Adipose tissue (tissue), 3 donors: ENCODE measurements at regions not wholly inside any gene's neighbourhood (a gene's known extent, or its start where the extent isn't known, plus 50 kb on each side); places are given as distances from the start of the nearest gene placed in this dataset.
"Not testable (repeated sequence)": the region's sequence is repeated elsewhere in the genome, so short reads cannot be mapped to it uniquely, and the experiment has no call there.

Experiments
- H3K27ac ChIP-seq: one replicate; pipeline ENCODE4 v1.5.1; 2013; ENCODE audit warnings: low read depth, low read length
- WGBS, 3 donors: extraction: QIAGEN DNeasy Blood & Tissue Kit; methylation state at CpG; one replicate each; pipeline ENCODE4 v1.1.7; 2013; 5-methylcytosine and 5-hydroxymethylcytosine counted together
- donor health status: healthy with polysubstance abuse.
- donor health status: Bipolar disorder and iron deficiency.
- donor health status: healthy.

- WGBS, 3 donors, result 74 to 94% (median 87%) methylated on average over 4 of the region's 4 CpGs
- H3K27ac ChIP-seq, result no peak overlapping the region
These were observed 278.3 kb upstream of the TUT7 start for GRCh38 chr9:86632537-86632936.

GRCh38 chr9:86629530-86629929 is 275.3 kb upstream of the TUT7 start:
- H3K27ac ChIP-seq, result no peak overlapping the region
- 73 to 83% (median 76%) methylated on average over 3 of the region's 3 CpGs for WGBS, 3 donors

- 45 to 88% (median 87%) methylated on average over 5 of the region's 5 CpGs for WGBS, 3 donors
These were observed 272.6 kb upstream of the TUT7 start for GRCh38 chr9:86626802-86627201.

GRCh38 chr9:86624630-86625029 is 270.4 kb upstream of the TUT7 start:
- WGBS, 3 donors, result 65 to 73% (median 72%) methylated on average over 5 of the region's 5 CpGs
- no peak overlapping the region for H3K27ac ChIP-seq

More at GRCh38 chr9:86626802-86627201, 272.6 kb upstream of the TUT7 start:
- no peak overlapping the region for H3K27ac ChIP-seq

- 65 to 73% (median 70%) methylated on average over 6 of the region's 6 CpGs for WGBS, 3 donors
- H3K27ac ChIP-seq, result no peak overlapping the region
These were observed 260.9 kb upstream of the TUT7 start for GRCh38 chr9:86614871-86615849.

GRCh38 chr9:86613943-86614342 is 259.7 kb upstream of the TUT7 start:
- 88 to 95% (median 92%) methylated on average over 5 of the region's 5 CpGs for WGBS, 3 donors
- no peak overlapping the region for H3K27ac ChIP-seq

- WGBS, 3 donors, result 80 to 90% (median 89%) methylated on average over 22 of the region's 27 CpGs
- not testable (repeated sequence) for H3K27ac ChIP-seq
These were observed 257.3 kb upstream of the TUT7 start for GRCh38 chr9:86611534-86611933.

- WGBS, 3 donors, result 57 to 69% (median 68%) methylated on average over 3 of the region's 3 CpGs
- H3K27ac ChIP-seq, result no peak overlapping the region
These were observed 251.1 kb upstream of the TUT7 start for GRCh38 chr9:86605303-86605702.

GRCh38 chr9:86604741-86605140 is 250.5 kb upstream of the TUT7 start:
- H3K27ac ChIP-seq, result no peak overlapping the region

GRCh38 chr9:86602715-86603114 is 248.5 kb upstream of the TUT7 start:
- H3K27ac ChIP-seq, result no peak overlapping the region

- 66 to 74% (median 74%) methylated on average over 3 of the region's 3 CpGs for WGBS, 3 donors
- no peak overlapping the region for H3K27ac ChIP-seq
These were observed 247.5 kb upstream of the TUT7 start for GRCh38 chr9:86601697-86602096.

GRCh38 chr9:86600977-86601376 is 246.8 kb upstream of the TUT7 start:
- H3K27ac ChIP-seq, result no peak overlapping the region
- WGBS, 3 donors, result 45 to 62% (median 57%) methylated on average over 3 of the region's 3 CpGs

- no peak overlapping the region for H3K27ac ChIP-seq
- WGBS, 3 donors, result 24 to 54% (median 30%) methylated on average over 3 of the region's 3 CpGs
These were observed 246.1 kb upstream of the TUT7 start for GRCh38 chr9:86600291-86600690.

- WGBS, 3 donors, result 53 to 57% (median 55%) methylated on average over 1 of the region's 1 CpG
- no peak overlapping the region for H3K27ac ChIP-seq
These were observed 245.4 kb upstream of the TUT7 start for GRCh38 chr9:86599561-86599960.

GRCh38 chr9:86598411-86599239 is 244.4 kb upstream of the TUT7 start:
- no peak overlapping the region for H3K27ac ChIP-seq

GRCh38 chr9:86594724-86595123 is 240.5 kb upstream of the TUT7 start:
- no peak overlapping the region for H3K27ac ChIP-seq
- 86 to 95% (median 91%) methylated on average over 10 of the region's 10 CpGs for WGBS, 3 donors

More at GRCh38 chr9:86598411-86599239, 244.4 kb upstream of the TUT7 start:
- WGBS, 3 donors, result 56 to 70% (median 64%) methylated on average over 10 of the region's 10 CpGs

- 83 to 92% (median 91%) methylated on average over 4 of the region's 4 CpGs for WGBS, 3 donors
- H3K27ac ChIP-seq, result no peak overlapping the region
These were observed 237.3 kb upstream of the TUT7 start for GRCh38 chr9:86591472-86591871.

GRCh38 chr9:86589730-86590129 is 235.5 kb upstream of the TUT7 start:
- 93 to 96% (median 95%) methylated on average over 11 of the region's 11 CpGs for WGBS, 3 donors

GRCh38 chr9:86589273-86589672 is 235.1 kb upstream of the TUT7 start:
- 85 to 91% (median 90%) methylated on average over 6 of the region's 6 CpGs for WGBS, 3 donors

More at GRCh38 chr9:86589730-86590129, 235.5 kb upstream of the TUT7 start:
- H3K27ac ChIP-seq, result no peak overlapping the region

More at GRCh38 chr9:86589273-86589672, 235.1 kb upstream of the TUT7 start:
- H3K27ac ChIP-seq, result no peak overlapping the region
